ENCODE measurements at regions not wholly inside any gene's neighbourhood (a gene's known extent, or its start where the extent isn't known, plus 50 kb on each side); places are given as distances from the start of the nearest gene placed in this dataset.

GRCh38 chr4:43816116-43816515, 632.5 kb downstream of the KCTD8 start:
- TF ChIP-seq, protein P1, sequence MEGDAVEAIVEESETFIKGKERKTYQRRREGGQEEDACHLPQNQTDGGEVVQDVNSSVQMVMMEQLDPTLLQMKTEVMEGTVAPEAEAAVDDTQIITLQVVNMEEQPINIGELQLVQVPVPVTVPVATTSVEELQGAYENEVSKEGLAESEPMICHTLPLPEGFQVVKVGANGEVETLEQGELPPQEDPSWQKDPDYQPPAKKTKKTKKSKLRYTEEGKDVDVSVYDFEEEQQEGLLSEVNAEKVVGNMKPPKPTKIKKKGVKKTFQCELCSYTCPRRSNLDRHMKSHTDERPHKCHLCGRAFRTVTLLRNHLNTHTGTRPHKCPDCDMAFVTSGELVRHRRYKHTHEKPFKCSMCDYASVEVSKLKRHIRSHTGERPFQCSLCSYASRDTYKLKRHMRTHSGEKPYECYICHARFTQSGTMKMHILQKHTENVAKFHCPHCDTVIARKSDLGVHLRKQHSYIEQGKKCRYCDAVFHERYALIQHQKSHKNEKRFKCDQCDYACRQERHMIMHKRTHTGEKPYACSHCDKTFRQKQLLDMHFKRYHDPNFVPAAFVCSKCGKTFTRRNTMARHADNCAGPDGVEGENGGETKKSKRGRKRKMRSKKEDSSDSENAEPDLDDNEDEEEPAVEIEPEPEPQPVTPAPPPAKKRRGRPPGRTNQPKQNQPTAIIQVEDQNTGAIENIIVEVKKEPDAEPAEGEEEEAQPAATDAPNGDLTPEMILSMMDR (conservative IDR thresholded peaks at IDR 0.05), result no peak
- TF ChIP-seq ZFX (IDR thresholded peaks at IDR 0.05), result no peak
